ENCODE measurements at regions not wholly inside any gene's neighbourhood (a gene's known extent, or its start where the extent isn't known, plus 50 kb on each side); places are given as distances from the start of the nearest gene placed in this dataset.

GRCh38 chr1:191839891-191840290, 318.4 kb upstream of the RGS18 start:
- no peak overlapping the region for H3K14ac ChIP-seq (replicated peaks; ENCODE audit: low read depth, low read length)
- dilution Hi-C loops (cut with HindIII; ENCODE audit: low sequenced_read_pairs, unreplicated experiment): no loop called here
- no peak overlapping the region for H2AK5ac ChIP-seq (ENCODE audit: low read depth, low read length)
- no peaks in the 10 kb centered on the region for H3K27me3 ChIP-seq (ENCODE audit: control insufficient read depth, insufficient read depth, low read length)
- H4K91ac ChIP-seq (ENCODE audit: insufficient read depth, low read depth, low read length): no peak overlapping the region
- H2BK120ac ChIP-seq (ENCODE audit: low read depth, low read length): no peak overlapping the region; the same call in 1 of the 2 replicates
- DNase-seq (peak; percentile 77), ATAC-seq (ENCODE audit: low read depth) (peak; percentile 24; the same call in 1 of the 2 replicates)
- H3K36me3 ChIP-seq (ENCODE audit: control insufficient read depth, insufficient read depth, low read length): no peaks in the 10 kb centered on the region
- H2BK15ac ChIP-seq (ENCODE audit: low read depth, low read length): no peak overlapping the region
- intact Hi-C loops (cut with micrococcal nuclease): no loop called here
- no peak overlapping the region for H4K8ac ChIP-seq (ENCODE audit: low read depth in 2 of 2, low read length in 2 of 2)
- H3K4ac ChIP-seq (ENCODE audit: low read depth, low read length): no peak overlapping the region
- H3K56ac ChIP-seq (ENCODE audit: extremely low read depth, insufficient read depth, low read length): no peak overlapping the region
- H3K4me1 ChIP-seq (ENCODE audit: control insufficient read depth, insufficient read depth, low read length): peaks cover 4% of the 10 kb centered on the region
- H2AK9ac ChIP-seq (replicated peaks; ENCODE audit: low read depth, low read length, poor library complexity): no peak overlapping the region
- CTCF ChIA-PET: no interaction called here
- POLR2A ChIA-PET (ENCODE audit: unreplicated experiment): no interaction called here
- peak; percentile 65 for TF ChIP-seq CEBPB (IDR thresholded peaks at IDR 0.05; ENCODE audit: low read depth, low read length)
- TF ChIP-seq MXI1 (IDR thresholded peaks at IDR 0.05; ENCODE audit: borderline replicate concordance, low read depth, low read length): no peak
- peak overlapping the region; percentile 83; the same call in 1 of the 2 replicates for H3K4me2 ChIP-seq (ENCODE audit: low read depth, low read length)
- no peak overlapping the region for H3K23ac ChIP-seq (ENCODE audit: low read depth, low read length)
- H4K20me1 ChIP-seq (ENCODE audit: insufficient read depth, low read length): no peaks in the 10 kb centered on the region
- BruUV-seq (replicated peaks): no TSS peak
- no peak overlapping the region for H3K9ac ChIP-seq (ENCODE audit: low read depth, low read length)
- H3K9me3 ChIP-seq (ENCODE audit: control insufficient read depth, insufficient read depth, low read length): no peaks in the 10 kb centered on the region
- WGBS, 2 experiments (ENCODE audit: extremely low coverage in 2 of 2, insufficient read length in 1 of 2): no CpG with 5 or more reads among the region's 2 CpGs
- no peak overlapping the region for H3K27ac ChIP-seq (ENCODE audit: insufficient read depth, low read length)
- peak overlapping the region; percentile 70; the same call in 1 of the 2 replicates for H3K18ac ChIP-seq (ENCODE audit: low read depth, low read length)
- no peaks in the 10 kb centered on the region for H3K9me1 ChIP-seq (ENCODE audit: insufficient read depth, low read length)
- H2AFZ ChIP-seq (replicated peaks; ENCODE audit: low read length, poor library complexity): no peak overlapping the region
- no peak overlapping the region for H3K4me3 ChIP-seq (ENCODE audit: insufficient read depth, low read depth, low read length)
- H2BK20ac ChIP-seq (ENCODE audit: low read depth, low read length): no peak overlapping the region
- in situ Hi-C loops (cut with MboI; ENCODE audit: low sequenced_read_pairs): no loop called here
- no peaks in the 10 kb centered on the region for H3K79me1 ChIP-seq (ENCODE audit: low read depth in 1 of 2, low read length in 2 of 2)
- peak overlapping the region; percentile 59 for H2BK5ac ChIP-seq (ENCODE audit: low read depth, low read length, poor library complexity, severe bottlenecking)
- H4K5ac ChIP-seq (ENCODE audit: low read depth, low read length): peak overlapping the region; percentile 78; the same call in 1 of the 2 replicates

Measured in IMR-90 (cell line).